ENCODE measurements at regions not wholly inside any gene's neighbourhood (a gene's known extent, or its start where the extent isn't known, plus 50 kb on each side); places are given as distances from the start of the nearest gene placed in this dataset.

DNA sequence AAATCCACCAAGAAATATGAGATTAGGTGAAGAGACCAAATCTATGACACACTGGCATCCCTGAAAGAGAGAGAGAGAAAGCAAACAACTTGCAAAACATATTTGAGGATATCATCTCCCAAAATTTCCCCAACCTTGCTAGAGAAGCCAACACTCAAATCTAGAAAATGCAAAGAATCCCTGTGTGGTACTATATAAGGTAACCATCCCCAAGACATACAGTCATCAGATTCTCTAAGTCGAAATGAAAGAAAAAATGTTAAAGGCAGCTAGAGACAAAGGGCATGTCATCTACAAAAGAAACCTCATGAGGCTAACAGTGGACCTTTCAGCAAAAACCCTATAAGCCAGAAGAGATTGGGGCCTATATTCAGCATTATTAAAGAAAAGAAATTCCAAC, 622.1 kb upstream of the LMCD1 start:
- no peak overlapping the region for H3K4me3 ChIP-seq (ENCODE audit: low read length)
- TF ChIP-seq, protein P1, sequence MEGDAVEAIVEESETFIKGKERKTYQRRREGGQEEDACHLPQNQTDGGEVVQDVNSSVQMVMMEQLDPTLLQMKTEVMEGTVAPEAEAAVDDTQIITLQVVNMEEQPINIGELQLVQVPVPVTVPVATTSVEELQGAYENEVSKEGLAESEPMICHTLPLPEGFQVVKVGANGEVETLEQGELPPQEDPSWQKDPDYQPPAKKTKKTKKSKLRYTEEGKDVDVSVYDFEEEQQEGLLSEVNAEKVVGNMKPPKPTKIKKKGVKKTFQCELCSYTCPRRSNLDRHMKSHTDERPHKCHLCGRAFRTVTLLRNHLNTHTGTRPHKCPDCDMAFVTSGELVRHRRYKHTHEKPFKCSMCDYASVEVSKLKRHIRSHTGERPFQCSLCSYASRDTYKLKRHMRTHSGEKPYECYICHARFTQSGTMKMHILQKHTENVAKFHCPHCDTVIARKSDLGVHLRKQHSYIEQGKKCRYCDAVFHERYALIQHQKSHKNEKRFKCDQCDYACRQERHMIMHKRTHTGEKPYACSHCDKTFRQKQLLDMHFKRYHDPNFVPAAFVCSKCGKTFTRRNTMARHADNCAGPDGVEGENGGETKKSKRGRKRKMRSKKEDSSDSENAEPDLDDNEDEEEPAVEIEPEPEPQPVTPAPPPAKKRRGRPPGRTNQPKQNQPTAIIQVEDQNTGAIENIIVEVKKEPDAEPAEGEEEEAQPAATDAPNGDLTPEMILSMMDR (conservative IDR thresholded peaks at IDR 0.05; ENCODE audit: low read depth, low read length), result no peak
- DNase-seq (ENCODE audit: low read depth), result no peak

DNA sequence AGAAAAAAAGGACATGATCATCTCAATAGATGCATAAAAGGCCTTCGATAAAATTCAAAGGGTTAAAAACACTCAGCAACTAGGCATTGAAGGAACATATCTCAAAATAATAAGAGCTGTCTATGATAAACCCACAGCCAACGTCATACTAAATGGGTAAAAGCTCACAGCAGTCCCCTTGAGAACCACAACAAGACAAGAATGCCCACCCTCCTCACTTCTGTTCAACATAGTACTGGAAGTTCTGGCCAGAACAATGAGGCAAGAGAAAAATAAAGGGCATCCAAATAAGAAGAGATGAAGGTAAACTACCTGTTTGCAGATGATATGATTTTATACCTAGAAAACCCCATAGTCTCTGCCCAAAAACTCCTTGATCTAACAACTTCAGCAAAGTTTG, 619.7 kb upstream of the LMCD1 start:
- no peak for DNase-seq (ENCODE audit: low read depth)
- H3K4me3 ChIP-seq (ENCODE audit: low read length), result no peak overlapping the region
- TF ChIP-seq, protein P1 (conservative IDR thresholded peaks at IDR 0.05; ENCODE audit: low read depth, low read length), result no peak

DNA sequence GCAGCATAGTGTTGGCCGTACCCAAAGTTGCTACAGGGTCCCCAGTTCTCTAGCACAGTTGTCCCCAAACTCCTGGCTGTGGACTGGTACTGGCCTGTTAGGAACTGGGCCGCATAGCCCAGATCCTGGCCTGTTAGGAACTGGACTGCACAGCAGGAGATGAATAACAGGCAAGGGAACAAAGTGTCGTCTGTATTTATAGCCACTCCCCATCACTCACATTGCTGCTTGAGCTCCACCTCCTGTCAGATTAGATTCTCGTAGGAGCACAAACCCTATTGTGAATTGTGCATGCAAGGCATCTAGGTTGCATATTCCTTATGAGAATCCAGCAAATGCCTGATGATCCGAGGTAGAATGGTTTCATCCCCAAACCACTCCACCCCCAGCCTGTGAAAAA, 604.0 kb upstream of the LMCD1 start:
- no peak overlapping the region for H3K4me3 ChIP-seq (ENCODE audit: low read length)
- DNase-seq (ENCODE audit: low read depth), result no peak
- TF ChIP-seq, protein P1 (conservative IDR thresholded peaks at IDR 0.05; ENCODE audit: low read depth, low read length), result no peak

DNA sequence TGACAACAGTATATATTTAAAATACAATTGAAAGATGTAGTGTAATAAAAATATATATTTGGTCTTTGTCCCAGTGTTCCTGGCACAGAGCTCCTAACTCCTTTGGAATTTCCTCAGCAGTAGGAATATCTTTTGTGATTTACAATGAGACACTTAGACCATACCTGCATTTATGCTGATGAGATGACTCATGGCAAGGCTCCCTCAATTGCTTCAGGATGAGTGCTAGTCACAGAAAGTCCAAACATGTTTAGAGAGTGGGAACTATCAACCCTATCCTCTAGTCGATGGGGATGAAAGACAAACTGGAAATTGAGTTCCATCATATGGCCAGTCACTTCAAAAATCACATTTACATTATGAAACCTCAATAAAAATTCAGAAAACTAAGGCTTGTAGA, 588.3 kb upstream of the LMCD1 start:
- no peak for DNase-seq (ENCODE audit: low read depth)
- TF ChIP-seq, protein P1 (conservative IDR thresholded peaks at IDR 0.05; ENCODE audit: low read depth, low read length), result no peak
- H3K4me3 ChIP-seq (ENCODE audit: low read length), result no peak overlapping the region

DNA sequence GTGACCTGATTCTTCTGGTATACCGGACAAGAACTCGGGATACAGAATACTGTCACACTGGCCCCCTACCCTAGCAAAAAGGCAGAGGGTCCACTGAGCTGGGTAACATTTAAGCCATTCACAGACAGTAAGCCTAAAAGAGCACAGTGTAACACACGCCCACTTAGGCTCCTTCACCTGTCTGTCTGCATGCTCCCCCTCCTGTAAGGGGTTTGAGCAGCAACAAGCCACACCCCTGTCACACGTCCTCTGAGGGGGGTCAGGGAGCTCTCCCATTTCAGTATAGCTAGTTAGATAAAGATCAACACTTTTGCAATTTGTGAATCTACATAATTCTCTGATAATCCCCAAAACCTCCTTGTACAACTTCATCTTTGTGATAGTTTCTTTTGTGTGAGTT, 586.3 kb upstream of the LMCD1 start:
- no peak for DNase-seq (ENCODE audit: low read depth)
- TF ChIP-seq, protein P1 (conservative IDR thresholded peaks at IDR 0.05; ENCODE audit: low read depth, low read length), result no peak
- H3K4me3 ChIP-seq (ENCODE audit: low read length), result no peak overlapping the region

DNA sequence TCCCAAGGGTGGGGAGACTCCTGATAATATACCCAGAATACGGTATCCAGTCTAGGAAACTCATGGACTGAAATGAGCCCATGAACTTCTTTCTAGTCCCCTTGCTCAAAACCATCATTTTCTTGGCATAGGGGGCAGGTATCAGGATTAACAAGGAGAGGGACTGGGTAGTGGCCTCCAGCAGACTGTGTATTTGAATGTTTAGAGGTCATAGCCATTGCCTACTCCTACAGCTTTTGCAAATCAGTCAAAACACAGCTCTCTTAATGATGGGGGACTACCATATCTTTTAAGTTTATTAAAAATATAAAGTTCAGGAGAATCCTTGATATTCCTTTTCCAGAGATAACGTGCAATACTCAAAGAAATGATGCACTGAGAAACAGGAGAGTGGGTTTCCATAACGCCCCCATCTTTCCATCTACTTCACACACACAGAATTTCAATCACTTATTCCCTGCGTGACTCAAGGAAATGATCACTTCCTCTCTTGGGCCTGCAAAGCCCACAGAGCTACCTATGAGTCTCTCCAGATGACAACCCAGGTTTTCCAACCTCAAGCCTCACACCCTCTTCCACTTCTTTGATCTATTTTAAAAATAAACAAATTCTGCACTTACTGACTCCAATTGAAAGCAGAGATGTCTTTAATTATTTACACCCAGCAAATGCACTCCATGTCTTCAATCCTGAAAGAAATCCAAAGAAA, 584.0 kb upstream of the LMCD1 start:
- DNase-seq (ENCODE audit: low read depth), result no peak
- TF ChIP-seq, protein P1 (conservative IDR thresholded peaks at IDR 0.05; ENCODE audit: low read depth, low read length), result no peak
- no peak overlapping the region for H3K4me3 ChIP-seq (ENCODE audit: low read length)

DNA sequence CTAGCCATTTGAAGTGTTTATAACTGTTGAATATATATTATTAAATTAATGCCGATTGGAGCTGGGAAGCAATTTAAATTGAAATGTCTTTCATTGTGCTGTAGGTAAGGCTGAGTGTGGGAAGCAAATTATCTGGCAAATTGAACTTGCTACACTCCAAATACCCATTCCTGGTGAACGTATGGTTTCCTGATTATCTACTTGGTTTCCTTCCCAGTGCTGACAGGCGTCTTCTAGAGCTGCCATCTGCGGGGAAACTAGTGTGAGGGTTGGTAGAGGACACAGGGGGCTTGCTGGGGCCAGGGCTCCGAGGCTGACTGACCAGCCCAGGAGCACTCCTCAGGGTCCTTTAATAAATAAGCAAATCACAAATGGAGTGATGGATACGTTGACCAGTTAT, 581.4 kb upstream of the LMCD1 start:
- TF ChIP-seq, protein P1 (conservative IDR thresholded peaks at IDR 0.05; ENCODE audit: low read depth, low read length), result no peak
- no peak overlapping the region for H3K4me3 ChIP-seq (ENCODE audit: low read length)

More for the DNA sequence above, 581.4 kb upstream of the LMCD1 start:
- no peak for DNase-seq (ENCODE audit: low read depth)

All from retinal pigment epithelial cell (primary cell).